GM12878 (cell line): ENCODE measurements at regions not wholly inside any gene's neighbourhood (a gene's known extent, or its start where the extent isn't known, plus 50 kb on each side); places are given as distances from the start of the nearest gene placed in this dataset.
"Not testable (repeated sequence)": the region's sequence is repeated elsewhere in the genome, so short reads cannot be mapped to it uniquely, and the experiment has no call there.

ENCODE experiments used
- ATAC-seq: fragments of 200-7000 bp; cut with Tn5 transposase; 3 replicates; pipeline ENCODE4 v1.9.1; 2020; ENCODE audit warnings: mild to moderate bottlenecking, moderate library complexity
- BruUV-seq: library from RNA; stranded (reverse); fragments of 400-500 nt; replicated peaks from 2 replicates; lab custom pipeline; 2021; lab: Mats Ljungman, UMichigan
- CTCF ChIA-PET: fragments of 300-600 bp; sonication (Branson Sonifier 250); formaldehyde crosslinking; extraction: SDS; loops from one replicate; lab custom pipeline; 2021; ENCODE audit warnings: inconsistent platforms; lab: Yijun Ruan, JAX
- POLR2A ChIA-PET: fragments of 350-600 bp; formaldehyde crosslinking; extraction: SDS; loops from one replicate; lab custom pipeline; 2021; ENCODE audit warnings: inconsistent platforms; lab: Charles Lee
- RAD21 ChIA-PET: fragments of 300-600 bp; sonication (Branson Sonifier 250); formaldehyde crosslinking; loops from one replicate; lab custom pipeline; 2023; ENCODE audit warnings: antibody characterized with exemption; ENCODE audit not compliant: unreplicated experiment; lab: Charles Lee
- SMC1A ChIA-PET: fragments of 300-600 bp; sonication (Branson Sonifier 250); formaldehyde crosslinking; loops from one replicate; lab custom pipeline; 2023; ENCODE audit not compliant: unreplicated experiment, uncharacterized antibody; lab: Charles Lee
- DNase-seq: peaks from one replicate; pipeline ENCODE4 v3.0.0-alpha.2; 2011; ENCODE audit warnings: low read depth, low spot score
- FAIRE-seq: peaks from 3 replicates; lab custom pipeline; 2011; peaks lifted over from hg19 to GRCh38; lab: Jason Lieb, UNC
- H2AFZ ChIP-seq: 2 replicates; pipeline ENCODE4 v1.6.0; 2011; ENCODE audit warnings: low read depth, low read length, control low read depth; ENCODE audit not compliant: control insufficient read depth
- H3K27ac ChIP-seq: 2 replicates; pipeline ENCODE4 v1.5.1; 2011; ENCODE audit warnings: control low read depth; ENCODE audit not compliant: control insufficient read depth, insufficient read depth
- H3K27me3 ChIP-seq, 2 experiments: replicated peaks in 1 of 2; 2 replicates each; pipeline versions ENCODE4 v1.6.0 to v1.6.1; 2011; ENCODE audit warnings: low read length in 1 of 2; ENCODE audit not compliant: control insufficient read depth in 2 of 2, insufficient read depth in 2 of 2
- H3K36me3 ChIP-seq, 2 experiments: 2 replicates each; pipeline ENCODE4 v1.5.1; 2011; ENCODE audit warnings: low read length in 1 of 2; ENCODE audit not compliant: control insufficient read depth in 2 of 2, insufficient read depth in 2 of 2
- H3K4me1 ChIP-seq: 2 replicates; pipeline ENCODE4 v1.6.1; 2011; ENCODE audit warnings: mild to moderate bottlenecking, low read length, moderate library complexity, mixed read lengths; ENCODE audit not compliant: control insufficient read depth, insufficient read depth
- H3K4me2 ChIP-seq: 2 replicates; pipeline ENCODE4 v1.6.0; 2011; ENCODE audit warnings: control low read depth; ENCODE audit not compliant: control insufficient read depth, insufficient read depth
- H3K4me3 ChIP-seq: fragments of 200-600 bp; sonication (generic); 2 replicates; pipeline ENCODE4 v1.5.1; 2016
- H3K79me2 ChIP-seq: 2 replicates; pipeline ENCODE4 v1.6.0; 2011; ENCODE audit warnings: low read length; ENCODE audit not compliant: control insufficient read depth, insufficient read depth
- H3K9ac ChIP-seq: 2 replicates; pipeline ENCODE4 v1.8.0; 2011; ENCODE audit warnings: low read length, control low read depth, mixed read lengths; ENCODE audit not compliant: control insufficient read depth, insufficient read depth
- H3K9me3 ChIP-seq: replicated peaks from 3 replicates; pipeline ENCODE4 v1.5.1; 2011; ENCODE audit warnings: mild to moderate bottlenecking, low read length; ENCODE audit not compliant: control insufficient read depth, insufficient read depth
- H4K20me1 ChIP-seq: 2 replicates; pipeline ENCODE4 v1.6.0; 2011; ENCODE audit not compliant: control insufficient read depth, insufficient read depth
- ATF2 ChIP-seq: IDR thresholded peaks from 2 replicates; pipeline ENCODE4 v1.6.1; 2012; ENCODE audit warnings: low read length, inconsistent platforms
- FOXM1 ChIP-seq: IDR thresholded peaks from 2 replicates; pipeline ENCODE4 v1.6.1; 2012; ENCODE audit warnings: low read depth, mild to moderate bottlenecking, inconsistent platforms, low read length, moderate library complexity
- MTA2 ChIP-seq: fragments of 450-650 bp; IDR thresholded peaks from 2 replicates; pipeline ENCODE4 v1.6.1; 2016; ENCODE audit warnings: low read depth, mild to moderate bottlenecking, moderate library complexity
- WGBS: methylation state at CpG from one replicate; pipeline ENCODE4 v1.1.6; 2016; ENCODE audit warnings: low lambda C conversion rate; ENCODE audit not compliant: insufficient replicate concordance, insufficient coverage; ENCODE audit errors: missing lambda C conversion rate; 5-methylcytosine and 5-hydroxymethylcytosine counted together
- in situ Hi-C: fragments of 300-500 bp; cut with MboI; formaldehyde crosslinking; loops from 9 replicates; pipeline ENCODE4 v1.14.3; 2018; ENCODE audit warnings: mixed read lengths
- intact Hi-C: fragments of 100-400 bp; cut with micrococcal nuclease; formaldehyde crosslinking; loops from one replicate; pipeline ENCODE4 v1.14.2; 2022; ENCODE audit not compliant: unreplicated experiment

- Histone ChIP-seq H4K20me1 (no peaks in the 10 kb centered on the region), H3K9me3 (no peaks in the 10 kb centered on the region), H3K27me3 (no peaks in the 10 kb centered on the region), H3K79me2 (no peaks in the 10 kb centered on the region), H3K4me1 (no peaks in the 10 kb centered on the region), H3K4me3 (no peak overlapping the region), H3K36me3 (no peaks in the 10 kb centered on the region), H3K27ac (no peak overlapping the region), H3K9ac (no peak overlapping the region), H2AFZ (no peak overlapping the region), H3K4me2 (no peak overlapping the region)
- intact Hi-C loops: no loop called here
- ChIA-PET POLR2A (no interaction called here), CTCF (no interaction called here), SMC1A (no interaction called here), RAD21 (no interaction called here)
- no TSS peak for BruUV-seq
- ATAC-seq (no peak), FAIRE-seq (no peak), DNase-seq (no peak)
- in situ Hi-C loops: no loop called here
- TF ChIP-seq FOXM1 (no peak), ATF2 (no peak), MTA2 (no peak)
These were observed 1071.8 kb upstream of the CITED2 start for GRCh38 chr6:140446241-140446640.

DNA sequence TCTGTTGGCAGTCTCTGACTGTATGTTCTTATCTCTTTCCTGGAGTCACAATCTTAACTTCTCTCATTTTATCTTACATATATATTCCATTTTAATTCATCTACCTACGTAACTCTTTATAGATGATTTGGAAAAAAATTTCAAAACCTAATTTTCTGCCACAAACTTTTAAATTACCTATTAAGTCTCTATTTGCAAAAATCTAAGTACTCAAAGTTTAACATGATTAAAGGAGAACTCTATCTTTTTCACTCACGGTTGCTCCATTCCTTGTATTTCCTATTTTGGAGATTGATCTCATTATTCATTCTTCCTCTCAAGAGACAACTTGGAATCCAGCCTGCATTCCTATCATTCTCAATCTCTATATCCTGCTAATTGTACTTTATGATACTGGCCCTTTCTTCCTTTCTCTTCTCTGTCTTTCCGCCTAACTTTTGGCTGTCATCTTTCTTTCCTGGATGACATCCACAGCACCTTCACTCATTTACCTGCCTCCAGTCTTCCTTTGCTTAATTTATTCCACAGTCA, 1071.1 kb upstream of the CITED2 start:
- RAD21 ChIA-PET: no interaction called here
- no peak overlapping the region for H2AFZ ChIP-seq

DNA sequence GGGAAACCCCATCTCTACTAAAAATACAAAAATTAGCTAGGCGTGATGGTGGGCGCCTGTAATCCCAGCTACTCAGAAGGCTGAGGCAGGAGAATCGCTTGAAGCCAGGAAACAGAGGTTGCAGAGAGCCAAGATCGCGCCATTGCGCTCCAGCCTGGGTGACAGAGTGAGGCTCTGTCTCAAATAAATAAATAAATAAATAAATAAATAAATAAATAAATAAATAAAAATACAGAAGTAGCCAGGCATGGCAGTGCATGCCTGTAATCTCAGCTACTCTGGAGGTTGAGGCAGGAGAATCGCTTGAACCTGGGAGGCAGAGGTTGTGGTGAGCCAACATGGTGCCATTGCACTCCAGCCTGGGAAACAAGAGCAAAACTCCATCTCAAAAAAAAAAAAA, 1068.7 kb upstream of the CITED2 start:
- CTCF ChIA-PET: interaction anchor here (0.6 kb wide), 2 partner anchors 169 to 742 kb away, joined by 3 read pairs; no protein-coding TSS in a partner anchor
- H3K27me3 ChIP-seq, FAIRE-seq, SMC1A ChIA-PET, POLR2A ChIA-PET, H4K20me1 ChIP-seq, BruUV-seq, ATAC-seq, H3K79me2 ChIP-seq, DNase-seq, H3K9me3 ChIP-seq, H2AFZ ChIP-seq, H3K4me1 ChIP-seq, H3K4me2 ChIP-seq, H3K36me3 ChIP-seq, intact Hi-C loops, H3K9ac ChIP-seq, in situ Hi-C loops, H3K27ac ChIP-seq, H3K4me3 ChIP-seq: not testable (repeated sequence)
- RAD21 ChIA-PET: interaction anchor here (0.7 kb wide), 1 partner anchor 143 kb away, joined by 4 read pairs; no protein-coding TSS in a partner anchor
- WGBS: 54% methylated on average over 7 of the region's 7 CpGs

More for the DNA sequence above, 1071.1 kb upstream of the CITED2 start:
- no peaks in the 10 kb centered on the region for H3K9me3 ChIP-seq
- no peaks in the 10 kb centered on the region for H3K79me2 ChIP-seq
- FAIRE-seq (no peak), DNase-seq (no peak), ATAC-seq (no peak)
- no peak overlapping the region for H3K4me3 ChIP-seq
- H3K27ac ChIP-seq: no peak overlapping the region
- no peak overlapping the region for H3K9ac ChIP-seq
- no peaks in the 10 kb centered on the region for H3K4me1 ChIP-seq
- POLR2A ChIA-PET: no interaction called here
- H3K27me3 ChIP-seq: no peaks in the 10 kb centered on the region
- SMC1A ChIA-PET: no interaction called here
- in situ Hi-C loops (no loop called here), intact Hi-C loops (no loop called here)
- no peaks in the 10 kb centered on the region for H3K36me3 ChIP-seq
- CTCF ChIA-PET: no interaction called here
- H4K20me1 ChIP-seq: no peaks in the 10 kb centered on the region
- TF ChIP-seq FOXM1: no peak
- BruUV-seq: no TSS peak
- 54% methylated on average over 3 of the region's 3 CpGs for WGBS
- H3K4me2 ChIP-seq: no peak overlapping the region
